ENCODE measurements at regions not wholly inside any gene's neighbourhood (a gene's known extent, or its start where the extent isn't known, plus 50 kb on each side); places are given as distances from the start of the nearest gene placed in this dataset.

GRCh38 chr18:45496741-45497140 is 118.5 kb upstream of the SLC14A2 start:
- TF ChIP-seq CTCF (conservative IDR thresholded peaks at IDR 0.05; ENCODE audit: low read depth, low read length) (no peak), EZH2 (IDR thresholded peaks at IDR 0.05; ENCODE audit: borderline replicate concordance, low read depth, low read length, poor library complexity, severe bottlenecking) (no peak)

All from A673 (cell line).